ENCODE measurements at regions not wholly inside any gene's neighbourhood (a gene's known extent, or its start where the extent isn't known, plus 50 kb on each side); places are given as distances from the start of the nearest gene placed in this dataset.
"Not testable (repeated sequence)": the region's sequence is repeated elsewhere in the genome, so short reads cannot be mapped to it uniquely, and the experiment has no call there.

DNA sequence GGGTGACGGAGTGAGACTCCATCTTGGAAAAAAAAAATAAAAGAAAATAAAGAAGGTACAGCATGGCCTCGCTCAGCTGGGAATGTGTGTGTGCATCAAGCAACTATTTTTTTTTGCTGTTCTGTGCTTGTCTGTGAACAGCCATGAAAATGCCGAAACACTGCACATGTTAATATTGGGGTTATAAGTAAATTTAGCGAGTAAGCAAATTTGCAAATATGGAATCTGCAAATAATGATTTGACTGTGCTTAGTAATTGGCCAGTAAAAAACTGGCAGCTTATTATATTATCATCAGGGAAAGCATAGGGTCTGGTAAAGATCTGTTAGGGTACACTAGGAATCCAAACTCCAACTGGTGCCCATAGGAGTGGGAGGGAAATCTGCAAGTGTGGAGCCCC lies 278.1 kb upstream of the KLF4 start:
- Mint-ChIP-seq H3K36me3 (ENCODE audit: insufficient read depth, unreplicated experiment) (no peaks in the 10 kb centered on the region), H3K9me3 (ENCODE audit: unreplicated experiment) (no peaks in the 10 kb centered on the region), H3K27me3 (ENCODE audit: insufficient read depth, unreplicated experiment) (no peaks in the 10 kb centered on the region), H3K4me3 (ENCODE audit: unreplicated experiment) (no peak overlapping the region), H3K4me1 (ENCODE audit: low read depth, unreplicated experiment) (no peaks in the 10 kb centered on the region), H3K27ac (ENCODE audit: unreplicated experiment) (no peak overlapping the region)
- Histone ChIP-seq H3K36me3 (ENCODE audit: control insufficient read depth, insufficient read depth, low read length) (no peaks in the 10 kb centered on the region), H3K9me3 (peaks cover 3% of the 10 kb centered on the region; the same call in 1 of the 2 replicates), H3K27me3 (replicated peaks; ENCODE audit: control insufficient read depth, insufficient read depth, low read length) (no peaks in the 10 kb centered on the region), H3K4me1 (no peaks in the 10 kb centered on the region), H3K4me3 (ENCODE audit: low read depth, low read length) (no peak overlapping the region)
- intact Hi-C loops (cut with micrococcal nuclease; ENCODE audit: unreplicated experiment), result no loop called here
- no peak for DNase-seq
- TF ChIP-seq, protein P1, sequence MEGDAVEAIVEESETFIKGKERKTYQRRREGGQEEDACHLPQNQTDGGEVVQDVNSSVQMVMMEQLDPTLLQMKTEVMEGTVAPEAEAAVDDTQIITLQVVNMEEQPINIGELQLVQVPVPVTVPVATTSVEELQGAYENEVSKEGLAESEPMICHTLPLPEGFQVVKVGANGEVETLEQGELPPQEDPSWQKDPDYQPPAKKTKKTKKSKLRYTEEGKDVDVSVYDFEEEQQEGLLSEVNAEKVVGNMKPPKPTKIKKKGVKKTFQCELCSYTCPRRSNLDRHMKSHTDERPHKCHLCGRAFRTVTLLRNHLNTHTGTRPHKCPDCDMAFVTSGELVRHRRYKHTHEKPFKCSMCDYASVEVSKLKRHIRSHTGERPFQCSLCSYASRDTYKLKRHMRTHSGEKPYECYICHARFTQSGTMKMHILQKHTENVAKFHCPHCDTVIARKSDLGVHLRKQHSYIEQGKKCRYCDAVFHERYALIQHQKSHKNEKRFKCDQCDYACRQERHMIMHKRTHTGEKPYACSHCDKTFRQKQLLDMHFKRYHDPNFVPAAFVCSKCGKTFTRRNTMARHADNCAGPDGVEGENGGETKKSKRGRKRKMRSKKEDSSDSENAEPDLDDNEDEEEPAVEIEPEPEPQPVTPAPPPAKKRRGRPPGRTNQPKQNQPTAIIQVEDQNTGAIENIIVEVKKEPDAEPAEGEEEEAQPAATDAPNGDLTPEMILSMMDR (IDR thresholded peaks at IDR 0.05; ENCODE audit: insufficient read depth in 1 of 2, low read depth in 1 of 2, low read length in 1 of 2, severe bottlenecking in 1 of 2, unreplicated experiment in 1 of 2), result no peak
- BruUV-seq (replicated peaks), result no TSS peak
- ChIA-PET CTCF (interaction anchor here (0.7 kb wide), 1 partner anchor 1010 kb away, joined by 4 read pairs; no protein-coding TSS in a partner anchor), POLR2A (no interaction called here)

DNA sequence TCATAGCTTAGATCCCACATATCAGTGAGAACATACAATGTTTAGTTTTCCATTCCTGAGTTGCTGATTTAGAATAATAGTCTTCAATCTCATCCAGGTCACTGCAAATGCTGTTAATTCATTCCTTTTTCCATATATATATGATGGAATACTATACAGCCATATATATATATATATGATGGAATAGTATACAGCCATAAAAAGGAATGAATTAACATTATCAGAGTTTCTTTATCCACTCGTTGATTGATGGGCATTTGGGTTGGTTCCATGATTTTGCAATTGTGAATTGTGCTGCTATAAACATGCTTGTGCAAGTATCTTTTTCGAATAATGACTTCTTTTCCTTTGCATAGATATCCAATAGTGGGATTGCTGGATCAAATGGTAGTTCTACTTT lies 273.9 kb upstream of the KLF4 start:
- BruUV-seq (replicated peaks); H3K4me1 ChIP-seq; H3K27me3 Mint-ChIP-seq (ENCODE audit: insufficient read depth, unreplicated experiment); CTCF ChIA-PET; H3K4me3 Mint-ChIP-seq (ENCODE audit: unreplicated experiment); H3K4me3 ChIP-seq (ENCODE audit: low read depth, low read length); intact Hi-C loops (cut with micrococcal nuclease; ENCODE audit: unreplicated experiment); POLR2A ChIA-PET; H3K27ac Mint-ChIP-seq (ENCODE audit: unreplicated experiment); H3K9me3 ChIP-seq; H3K36me3 ChIP-seq (ENCODE audit: control insufficient read depth, insufficient read depth, low read length); H3K36me3 Mint-ChIP-seq (ENCODE audit: insufficient read depth, unreplicated experiment); H3K9me3 Mint-ChIP-seq (ENCODE audit: unreplicated experiment); DNase-seq; H3K27me3 ChIP-seq (replicated peaks; ENCODE audit: control insufficient read depth, insufficient read depth, low read length): not testable (repeated sequence)
- H3K4me1 Mint-ChIP-seq (ENCODE audit: low read depth, unreplicated experiment), result peaks cover 13% of the 10 kb centered on the region

DNA sequence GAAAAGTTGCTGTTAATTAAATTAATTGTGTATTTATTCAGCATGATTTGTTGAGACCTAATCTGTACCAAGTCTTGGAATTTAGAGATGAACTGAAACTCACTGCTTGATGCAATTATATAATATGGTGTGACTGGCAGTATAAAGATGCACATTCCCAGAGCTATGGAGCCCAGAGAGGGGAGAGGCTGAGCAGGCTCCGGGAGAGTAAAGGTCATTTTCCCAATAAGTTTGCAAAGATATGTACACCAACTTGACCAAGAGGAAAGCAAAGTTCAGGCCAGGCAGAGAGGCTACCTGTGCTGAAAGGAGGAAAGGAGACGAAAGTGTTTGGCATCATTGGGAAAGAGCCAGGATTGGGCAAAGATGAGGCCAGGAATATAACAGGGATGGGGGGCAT lies 271.7 kb upstream of the KLF4 start:
- H3K4me1 ChIP-seq, result peaks cover 6% of the 10 kb centered on the region; the same call in 1 of the 2 replicates
- no peaks in the 10 kb centered on the region for H3K27me3 ChIP-seq (replicated peaks; ENCODE audit: control insufficient read depth, insufficient read depth, low read length)
- TF ChIP-seq, protein P1 (IDR thresholded peaks at IDR 0.05; ENCODE audit: insufficient read depth in 1 of 2, low read depth in 1 of 2, low read length in 1 of 2, severe bottlenecking in 1 of 2, unreplicated experiment in 1 of 2), result no peak
- Mint-ChIP-seq H3K9me3 (ENCODE audit: unreplicated experiment) (no peaks in the 10 kb centered on the region), H3K4me3 (ENCODE audit: unreplicated experiment) (no peak overlapping the region), H3K27me3 (ENCODE audit: insufficient read depth, unreplicated experiment) (no peaks in the 10 kb centered on the region), H3K36me3 (ENCODE audit: insufficient read depth, unreplicated experiment) (no peaks in the 10 kb centered on the region), H3K27ac (ENCODE audit: unreplicated experiment) (no peak overlapping the region), H3K4me1 (ENCODE audit: low read depth, unreplicated experiment) (peaks cover 13% of the 10 kb centered on the region)
- peaks cover 3% of the 10 kb centered on the region; the same call in 1 of the 2 replicates for H3K9me3 ChIP-seq
- no peak overlapping the region for H3K4me3 ChIP-seq (ENCODE audit: low read depth, low read length)
- intact Hi-C loops (cut with micrococcal nuclease; ENCODE audit: unreplicated experiment), result no loop called here
- CTCF ChIA-PET, result no interaction called here
- DNase-seq, result no peak
- POLR2A ChIA-PET, result no interaction called here
- BruUV-seq (replicated peaks), result no TSS peak
- no peaks in the 10 kb centered on the region for H3K36me3 ChIP-seq (ENCODE audit: control insufficient read depth, insufficient read depth, low read length)

Data from Caco-2 (cell line).